ENCODE measurements at regions not wholly inside any gene's neighbourhood (a gene's known extent, or its start where the extent isn't known, plus 50 kb on each side); places are given as distances from the start of the nearest gene placed in this dataset.
"Not testable (repeated sequence)": the region's sequence is repeated elsewhere in the genome, so short reads cannot be mapped to it uniquely, and the experiment has no call there.

GRCh38 chr4:156303708-156304107 lies 350.0 kb upstream of the CTSO start:
- no peak for DNase-seq

GRCh38 chr4:156298230-156298629 lies 344.6 kb upstream of the CTSO start:
- no peak for DNase-seq

GRCh38 chr4:156295676-156296195 lies 342.1 kb upstream of the CTSO start:
- no peak for DNase-seq

- DNase-seq = no peak
These were observed 340.9 kb upstream of the CTSO start for GRCh38 chr4:156294577-156294976.

GRCh38 chr4:156293657-156294297 lies 340.1 kb upstream of the CTSO start:
- no peak for DNase-seq

GRCh38 chr4:156291317-156291716 lies 337.7 kb upstream of the CTSO start:
- DNase-seq = no peak

- DNase-seq = no peak
These were observed 337.1 kb upstream of the CTSO start for GRCh38 chr4:156290811-156291210.

- not testable (repeated sequence) for DNase-seq
These were observed 336.4 kb upstream of the CTSO start for GRCh38 chr4:156290026-156290425.

GRCh38 chr4:156280686-156281085 lies 327.0 kb upstream of the CTSO start:
- DNase-seq = no peak

GRCh38 chr4:156265407-156265806 lies 311.7 kb upstream of the CTSO start:
- DNase-seq = no peak

- no peak for DNase-seq
These were observed 307.6 kb upstream of the CTSO start for GRCh38 chr4:156261230-156261629.

- DNase-seq = no peak
These were observed 301.8 kb upstream of the CTSO start for GRCh38 chr4:156255230-156256007.

GRCh38 chr4:156252358-156252921 lies 298.8 kb upstream of the CTSO start:
- no peak for DNase-seq

GRCh38 chr4:156251373-156252065 lies 297.9 kb upstream of the CTSO start:
- no peak for DNase-seq

GRCh38 chr4:156248917-156249316 lies 295.3 kb upstream of the CTSO start:
- DNase-seq = no peak

GRCh38 chr4:156247470-156247869 lies 293.8 kb upstream of the CTSO start:
- DNase-seq = no peak

GRCh38 chr4:156243015-156243414 lies 289.3 kb upstream of the CTSO start:
- DNase-seq = no peak

- DNase-seq = no peak
These were observed 288.7 kb upstream of the CTSO start for GRCh38 chr4:156242390-156242789.

- DNase-seq = no peak
These were observed 288.2 kb upstream of the CTSO start for GRCh38 chr4:156241896-156242295.

- DNase-seq = no peak
These were observed 284.5 kb upstream of the CTSO start for GRCh38 chr4:156238171-156238570.

- no peak for DNase-seq
These were observed 283.6 kb upstream of the CTSO start for GRCh38 chr4:156237231-156237630.

- no peak for DNase-seq
These were observed 276.5 kb upstream of the CTSO start for GRCh38 chr4:156230176-156230575.

GRCh38 chr4:156228676-156229075 lies 275.0 kb upstream of the CTSO start:
- DNase-seq = no peak
